ENCODE measurements at regions not wholly inside any gene's neighbourhood (a gene's known extent, or its start where the extent isn't known, plus 50 kb on each side); places are given as distances from the start of the nearest gene placed in this dataset.

DNA sequence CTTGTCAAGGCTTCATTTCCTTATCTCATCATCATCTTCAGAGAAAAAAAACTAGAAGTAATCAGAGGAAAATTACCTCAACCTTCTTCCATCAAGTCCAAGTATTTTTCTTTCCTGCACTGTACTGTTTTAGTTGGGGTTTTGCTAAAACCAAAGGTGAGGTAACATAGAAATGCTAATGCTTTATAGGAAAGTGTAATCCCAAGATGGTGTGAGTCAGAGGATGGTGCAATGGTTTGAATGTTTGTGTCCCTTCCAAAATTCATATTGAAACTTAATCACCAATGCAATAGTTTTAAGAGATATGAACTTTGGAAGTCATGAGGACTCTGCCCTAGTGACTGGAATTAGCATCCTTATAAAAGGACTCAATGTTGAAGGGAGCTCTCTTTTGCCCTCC lies 79.5 kb downstream of the KBTBD8 start:
- no peak for DNase-seq (ENCODE audit: low spot score)
- H3K9me3 Mint-ChIP-seq (ENCODE audit: low read depth): no peaks in the 10 kb centered on the region
- no peak overlapping the region for H3K27ac Mint-ChIP-seq (ENCODE audit: unreplicated experiment)
- peaks cover 7% of the 10 kb centered on the region for H3K4me1 Mint-ChIP-seq (ENCODE audit: low read depth)
- H3K27me3 Mint-ChIP-seq (ENCODE audit: low read depth): no peaks in the 10 kb centered on the region
- H3K4me3 Mint-ChIP-seq (ENCODE audit: unreplicated experiment): no peak overlapping the region
- H3K36me3 Mint-ChIP-seq (ENCODE audit: low read depth): no peaks in the 10 kb centered on the region
- TF ChIP-seq CTCF (IDR thresholded peaks at IDR 0.05): no peak

DNA sequence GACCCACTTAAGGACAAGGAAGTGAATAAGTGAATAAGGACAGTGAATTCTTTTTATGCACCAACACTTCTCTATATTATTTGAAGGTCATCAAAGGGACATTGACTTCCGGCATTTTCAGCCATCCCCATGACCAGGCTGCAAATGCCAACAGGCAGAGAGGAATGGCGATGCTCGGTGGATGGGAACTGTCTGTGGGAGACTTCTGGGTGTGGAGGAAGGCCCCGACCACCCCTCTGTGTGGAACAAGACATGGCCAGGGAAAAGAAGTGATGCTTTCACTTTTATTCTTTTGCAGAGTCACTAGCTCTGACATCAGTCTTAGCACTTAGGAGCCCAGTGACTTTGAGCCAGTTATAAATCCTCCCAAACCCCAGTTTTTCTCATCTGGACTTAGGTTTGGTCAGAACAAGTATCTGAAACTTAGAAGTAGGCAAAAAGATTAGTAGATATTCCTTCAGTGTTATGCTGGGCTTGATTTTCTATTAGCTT lies 84.5 kb downstream of the KBTBD8 start:
- no peaks in the 10 kb centered on the region for H3K4me1 Mint-ChIP-seq (ENCODE audit: low read depth)
- no peak for DNase-seq (ENCODE audit: low spot score)
- no peak for TF ChIP-seq CTCF (IDR thresholded peaks at IDR 0.05)
- no peak overlapping the region for H3K27ac Mint-ChIP-seq (ENCODE audit: unreplicated experiment)
- no peaks in the 10 kb centered on the region for H3K27me3 Mint-ChIP-seq (ENCODE audit: low read depth)
- H3K36me3 Mint-ChIP-seq (ENCODE audit: low read depth): no peaks in the 10 kb centered on the region
- peaks cover 26% of the 10 kb centered on the region for H3K9me3 Mint-ChIP-seq (ENCODE audit: low read depth)
- H3K4me3 Mint-ChIP-seq (ENCODE audit: unreplicated experiment): no peak overlapping the region

- H3K4me3 Mint-ChIP-seq (ENCODE audit: unreplicated experiment): no peak overlapping the region
- H3K27ac Mint-ChIP-seq (ENCODE audit: unreplicated experiment): no peak overlapping the region
- H3K27me3 Mint-ChIP-seq (ENCODE audit: low read depth): no peaks in the 10 kb centered on the region
- peaks cover 33% of the 10 kb centered on the region for H3K9me3 Mint-ChIP-seq (ENCODE audit: low read depth)
- H3K36me3 Mint-ChIP-seq (ENCODE audit: low read depth): no peaks in the 10 kb centered on the region
- no peaks in the 10 kb centered on the region for H3K4me1 Mint-ChIP-seq (ENCODE audit: low read depth)
- no peak for DNase-seq (ENCODE audit: low spot score)
- TF ChIP-seq CTCF (IDR thresholded peaks at IDR 0.05): no peak
These were observed 85.2 kb downstream of the KBTBD8 start for GRCh38 chr3:67083277-67083676.

DNA sequence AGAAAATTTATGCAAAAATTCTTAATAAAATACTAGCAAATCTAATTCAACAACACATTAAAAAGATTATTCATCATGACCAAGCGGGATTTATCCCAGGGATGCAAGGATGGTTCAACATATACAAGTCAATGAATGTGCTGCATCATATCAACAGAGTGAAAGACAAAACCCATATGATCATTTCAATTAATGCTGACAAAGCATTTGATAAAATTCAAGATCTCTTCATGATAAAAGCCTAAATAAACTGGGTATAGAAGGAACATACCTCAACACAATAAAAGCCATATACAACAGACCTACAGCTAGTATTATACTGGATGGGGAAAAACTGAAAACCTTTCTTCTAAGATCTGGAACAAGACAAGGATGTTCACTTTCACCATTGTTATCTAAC lies 89.7 kb downstream of the KBTBD8 start:
- no peak overlapping the region for H3K27ac Mint-ChIP-seq (ENCODE audit: unreplicated experiment)
- peaks cover 6% of the 10 kb centered on the region for H3K4me1 Mint-ChIP-seq (ENCODE audit: low read depth)
- H3K4me3 Mint-ChIP-seq (ENCODE audit: unreplicated experiment): no peak overlapping the region
- H3K27me3 Mint-ChIP-seq (ENCODE audit: low read depth): no peaks in the 10 kb centered on the region
- DNase-seq (ENCODE audit: low spot score): no peak
- no peaks in the 10 kb centered on the region for H3K36me3 Mint-ChIP-seq (ENCODE audit: low read depth)
- TF ChIP-seq CTCF (IDR thresholded peaks at IDR 0.05): no peak
- peaks cover 39% of the 10 kb centered on the region for H3K9me3 Mint-ChIP-seq (ENCODE audit: low read depth)

DNA sequence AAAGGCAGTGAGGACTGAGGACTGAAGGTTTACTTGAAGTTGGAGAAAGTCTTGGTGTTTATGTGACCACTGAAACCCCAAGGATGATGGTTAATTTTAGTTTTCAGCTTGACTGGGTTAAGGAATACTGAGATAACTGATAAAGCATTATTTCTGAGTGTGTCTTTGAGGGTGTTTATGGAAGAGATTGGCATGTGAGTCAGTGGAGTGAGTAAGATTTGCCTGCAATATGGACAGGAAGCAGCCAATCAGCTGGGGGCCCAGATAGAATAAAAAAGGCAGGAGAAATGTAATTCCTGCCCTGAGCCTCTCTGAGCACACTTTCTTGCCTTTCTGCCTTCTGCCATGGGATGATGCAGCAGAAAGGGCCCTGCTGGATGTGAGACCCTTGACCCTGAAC lies 92.4 kb downstream of the KBTBD8 start:
- Mint-ChIP-seq H3K27me3 (ENCODE audit: low read depth) (no peaks in the 10 kb centered on the region), H3K4me3 (ENCODE audit: unreplicated experiment) (no peak overlapping the region), H3K9me3 (ENCODE audit: low read depth) (peaks cover 29% of the 10 kb centered on the region), H3K36me3 (ENCODE audit: low read depth) (no peaks in the 10 kb centered on the region), H3K4me1 (ENCODE audit: low read depth) (peaks cover 6% of the 10 kb centered on the region), H3K27ac (ENCODE audit: unreplicated experiment) (no peak overlapping the region)
- DNase-seq (ENCODE audit: low spot score): no peak
- no peak for TF ChIP-seq CTCF (IDR thresholded peaks at IDR 0.05)
